VCaP (cell line): ENCODE measurements at regions not wholly inside any gene's neighbourhood (a gene's known extent, or its start where the extent isn't known, plus 50 kb on each side); places are given as distances from the start of the nearest gene placed in this dataset.

Source experiments
- H3K27ac ChIP-seq: fragments of 450-650 bp; 2 replicates; pipeline ENCODE4 v1.5.1; 2017
- TF ChIP-seq, protein P1 (sequence below): fragments of 450-650 bp; conservative IDR thresholded peaks from 2 replicates; pipeline ENCODE4 v1.5.1; 2017; ENCODE audit warnings: mild to moderate bottlenecking, moderate library complexity

DNA sequence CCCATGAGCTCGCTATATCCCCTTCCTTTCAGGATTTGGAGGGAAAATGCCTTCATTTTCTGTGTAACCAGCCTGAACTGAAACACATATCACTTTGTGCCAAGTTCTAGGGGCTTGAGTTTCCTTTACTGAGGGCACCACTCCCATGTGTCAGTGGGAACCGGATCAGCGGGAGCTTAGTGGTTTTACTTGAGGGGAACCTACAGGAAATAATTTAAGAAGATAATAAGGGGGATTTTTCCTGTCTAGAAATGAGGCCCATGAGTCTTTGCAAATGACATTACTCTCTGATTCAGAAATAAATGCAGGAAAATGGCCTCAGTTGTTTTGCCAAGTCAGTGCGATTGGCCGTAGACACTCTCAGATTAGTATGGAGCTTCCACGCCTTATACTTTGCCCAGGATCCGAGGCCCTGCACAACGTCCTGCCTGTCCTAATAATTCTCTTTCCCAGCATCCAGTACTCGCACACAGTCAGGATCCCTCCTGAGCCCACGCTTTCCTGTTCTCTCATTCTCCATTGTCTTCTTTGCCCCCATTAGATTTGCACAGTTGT lies 86.4 kb upstream of the LYZL1 start:
- H3K27ac ChIP-seq, result no peak overlapping the region
- TF ChIP-seq, protein P1, sequence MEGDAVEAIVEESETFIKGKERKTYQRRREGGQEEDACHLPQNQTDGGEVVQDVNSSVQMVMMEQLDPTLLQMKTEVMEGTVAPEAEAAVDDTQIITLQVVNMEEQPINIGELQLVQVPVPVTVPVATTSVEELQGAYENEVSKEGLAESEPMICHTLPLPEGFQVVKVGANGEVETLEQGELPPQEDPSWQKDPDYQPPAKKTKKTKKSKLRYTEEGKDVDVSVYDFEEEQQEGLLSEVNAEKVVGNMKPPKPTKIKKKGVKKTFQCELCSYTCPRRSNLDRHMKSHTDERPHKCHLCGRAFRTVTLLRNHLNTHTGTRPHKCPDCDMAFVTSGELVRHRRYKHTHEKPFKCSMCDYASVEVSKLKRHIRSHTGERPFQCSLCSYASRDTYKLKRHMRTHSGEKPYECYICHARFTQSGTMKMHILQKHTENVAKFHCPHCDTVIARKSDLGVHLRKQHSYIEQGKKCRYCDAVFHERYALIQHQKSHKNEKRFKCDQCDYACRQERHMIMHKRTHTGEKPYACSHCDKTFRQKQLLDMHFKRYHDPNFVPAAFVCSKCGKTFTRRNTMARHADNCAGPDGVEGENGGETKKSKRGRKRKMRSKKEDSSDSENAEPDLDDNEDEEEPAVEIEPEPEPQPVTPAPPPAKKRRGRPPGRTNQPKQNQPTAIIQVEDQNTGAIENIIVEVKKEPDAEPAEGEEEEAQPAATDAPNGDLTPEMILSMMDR, result no peak

DNA sequence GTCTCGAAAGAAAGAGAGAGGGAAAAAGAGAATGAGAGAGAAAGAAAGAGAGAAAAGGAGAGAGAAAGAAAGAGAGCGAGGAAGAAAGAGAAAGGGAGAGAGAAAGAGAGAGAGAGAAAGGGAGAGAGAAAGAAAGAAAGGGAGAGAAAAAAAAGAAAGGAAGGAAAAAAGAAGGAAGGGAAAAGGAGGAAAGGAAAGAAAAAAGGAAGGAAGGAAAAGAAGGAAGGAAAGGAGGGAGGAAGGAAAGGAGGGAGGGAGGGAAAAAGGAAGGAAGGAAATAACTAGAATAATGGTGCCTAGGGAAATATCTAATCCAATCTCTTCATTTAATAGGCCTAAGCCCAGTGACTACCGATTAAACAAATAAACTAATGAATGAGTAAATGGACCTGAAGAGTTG lies 85.4 kb upstream of the LYZL1 start:
- TF ChIP-seq, protein P1, result no peak
- H3K27ac ChIP-seq, result no peak overlapping the region

- TF ChIP-seq, protein P1, result no peak
- no peak overlapping the region for H3K27ac ChIP-seq
Measured at GRCh38 chr10:29204070-29204800, 84.6 kb upstream of the LYZL1 start.

- TF ChIP-seq, protein P1, result no peak
- no peak overlapping the region for H3K27ac ChIP-seq
Measured at GRCh38 chr10:29205787-29206186, 83.1 kb upstream of the LYZL1 start.

GRCh38 chr10:29208845-29209244 lies 80.0 kb upstream of the LYZL1 start:
- H3K27ac ChIP-seq, result no peak overlapping the region
- TF ChIP-seq, protein P1, result no peak

GRCh38 chr10:29209830-29210229 lies 79.0 kb upstream of the LYZL1 start:
- TF ChIP-seq, protein P1, result no peak
- no peak overlapping the region for H3K27ac ChIP-seq

DNA sequence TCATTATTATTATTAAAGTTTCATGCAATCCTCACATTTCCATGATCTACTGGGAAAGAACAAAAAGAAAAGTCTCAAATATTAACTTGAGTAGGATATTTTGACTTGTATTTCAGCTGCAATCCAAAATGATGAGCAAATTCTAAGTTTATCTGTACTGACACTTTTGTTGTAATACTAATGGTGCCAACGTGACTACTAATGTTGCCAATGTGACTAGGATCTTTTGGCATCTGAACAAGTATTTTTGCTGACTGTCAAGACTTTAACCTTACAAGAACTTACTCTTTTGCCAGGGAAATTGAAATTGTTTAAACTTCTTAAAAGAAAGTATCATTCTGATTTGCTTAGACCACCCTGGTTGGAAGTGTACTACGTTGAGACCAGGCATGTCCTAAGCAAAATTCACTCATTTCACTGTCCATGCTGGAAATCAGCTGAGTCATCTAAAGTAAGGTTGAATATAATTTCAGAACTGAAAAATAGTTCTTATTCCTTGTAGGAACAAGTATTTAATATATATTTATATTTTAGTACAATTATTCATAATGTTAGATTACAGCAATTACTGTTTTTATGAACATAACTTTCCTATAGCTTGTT lies 78.5 kb upstream of the LYZL1 start:
- H3K27ac ChIP-seq, result no peak overlapping the region
- TF ChIP-seq, protein P1, result no peak
